K562 (cell line): ENCODE measurements at regions not wholly inside any gene's neighbourhood (a gene's known extent, or its start where the extent isn't known, plus 50 kb on each side); places are given as distances from the start of the nearest gene placed in this dataset.

ENCODE experiments used
- CREM ChIP-seq: IDR thresholded peaks from 2 replicates; pipeline ENCODE4 v1.6.1; 2014; ENCODE audit warnings: antibody characterized with exemption, low read depth
- EZH2 ChIP-seq: IDR thresholded peaks from 2 replicates; pipeline ENCODE4 v1.6.1; 2012; ENCODE audit warnings: low read depth, mild to moderate bottlenecking, inconsistent platforms, low read length, borderline replicate concordance
- FOXJ2 ChIP-seq: fragments of 200-800 bp; sonication (Bioruptor generic); IDR thresholded peaks from 2 replicates; pipeline ENCODE4 v1.6.1; 2016; ENCODE audit warnings: missing genetic modification characterization, missing compliant biosample characterization
- GTF3C2 ChIP-seq: IDR thresholded peaks from 3 replicates; pipeline ENCODE4 v1.6.1; 2011; ENCODE audit warnings: borderline replicate concordance, mild to moderate bottlenecking, moderate library complexity; ENCODE audit not compliant: insufficient read length; ENCODE audit errors: extremely low read depth
- HDAC2 ChIP-seq: fragments of 450-650 bp; IDR thresholded peaks from 2 replicates; pipeline ENCODE4 v1.6.1; 2016; ENCODE audit warnings: mild to moderate bottlenecking
- IRF2 ChIP-seq: sonication (generic); formaldehyde crosslinking; IDR thresholded peaks from 2 replicates; pipeline ENCODE4 v1.8.1; 2022; ENCODE audit warnings: mild to moderate bottlenecking, missing genetic modification reagents
- SP1 ChIP-seq: sonication (generic); formaldehyde crosslinking; IDR thresholded peaks from 2 replicates; pipeline ENCODE4 v1.8.1; 2022; ENCODE audit warnings: mild to moderate bottlenecking, missing genetic modification reagents
- SREBF1 ChIP-seq: fragments of 150-350 bp; IDR thresholded peaks from 2 replicates; pipeline ENCODE4 v1.6.1; 2014; ENCODE audit warnings: antibody characterized with exemption, low read depth, low read length, borderline replicate concordance
- TAL1 ChIP-seq: fragments of 450-650 bp; IDR thresholded peaks from 2 replicates; pipeline ENCODE4 v1.6.1; 2016; ENCODE audit warnings: mild to moderate bottlenecking
- WHSC1 ChIP-seq: IDR thresholded peaks from one replicate; pipeline ENCODE4 v1.6.1; 2012; ENCODE audit warnings: low read length, control low read depth, inconsistent platforms
- XRCC3 ChIP-seq: fragments of 450-650 bp; IDR thresholded peaks from 2 replicates; pipeline ENCODE4 v1.6.1; 2017; ENCODE audit warnings: mild to moderate bottlenecking, moderate library complexity
- ZKSCAN1 ChIP-seq: fragments of 150-350 bp; IDR thresholded peaks from 2 replicates; pipeline ENCODE4 v1.6.1; 2016; ENCODE audit warnings: low read depth, low read length
- ZNF282 ChIP-seq: sonication (generic); formaldehyde crosslinking; IDR thresholded peaks from 2 replicates; pipeline ENCODE4 v1.8.1; 2023; ENCODE audit warnings: missing genetic modification reagents

- TF ChIP-seq GTF3C2 (no peak), XRCC3 (no peak), SREBF1 (no peak), WHSC1 (no peak), TAL1 (peak; percentile 33), EZH2 (no peak), SP1 (CRISPR knock-in tag) (no peak), ZNF282 (CRISPR knock-in tag) (no peak), CREM (peak; percentile 28), HDAC2 (0 out of 2 replicates have a peak, but pooled peaks have one; percentile 32), ZKSCAN1 (no peak), FOXJ2 (tag) (no peak), IRF2 (CRISPR knock-in tag) (no peak)
Observed at GRCh38 chr13:50244713-50245574, 229.7 kb downstream of the KCNRG start (continued).
